B cell (primary cell): ENCODE measurements at regions not wholly inside any gene's neighbourhood (a gene's known extent, or its start where the extent isn't known, plus 50 kb on each side); places are given as distances from the start of the nearest gene placed in this dataset.

Experiments
- ATAC-seq: fragments of 200-7000 bp; cut with Tn5 transposase; one replicate; pipeline ENCODE4 v1.10.0; 2021; ENCODE audit warnings: low read depth, mild to moderate bottlenecking, moderate number of reproducible peaks, moderate library complexity
- CTCF ChIA-PET: fragments of 350-600 bp; sonication (Branson Sonifier 250); formaldehyde crosslinking; loops from one replicate; lab custom pipeline; 2021; ENCODE audit warnings: antibody characterized with exemption, inconsistent platforms; lab: Charles Lee
- POLR2A ChIA-PET: fragments of 350-600 bp; sonication (Branson Sonifier 250); formaldehyde crosslinking; loops from one replicate; lab custom pipeline; 2021; ENCODE audit warnings: antibody characterized with exemption; lab: Charles Lee
- DNase-seq: peaks from one replicate; pipeline ENCODE4 v3.0.0; 2013
- H2AFZ ChIP-seq: 2 replicates; pipeline ENCODE4 v1.6.1; 2012; ENCODE audit warnings: mild to moderate bottlenecking, low read depth, low read length; ENCODE audit not compliant: insufficient read depth, poor library complexity, severe bottlenecking
- H3K27ac ChIP-seq, 2 donors: 1 replicate in 1 of 2; 2 replicates in 1 of 2; pipeline ENCODE4 v1.5.1; 2012 to 2013; ENCODE audit warnings: low read length in 2 of 2, mild to moderate bottlenecking in 2 of 2, moderate library complexity in 1 of 2
- H3K27me3 ChIP-seq, 4 experiments: fragments of 200-600 bp in 1 of 4; sonication (generic) in 1 of 4; replicated peaks in 1 of 4; 1 replicate in 2 of 4; 2 replicates in 2 of 4; pipeline versions ENCODE4 v1.6.1 to v1.7.0; 2013 to 2016; ENCODE audit warnings: low read length in 3 of 4, mild to moderate bottlenecking in 2 of 4, mixed read lengths in 1 of 4, moderate library complexity in 1 of 4; ENCODE audit not compliant: insufficient read depth in 4 of 4, control insufficient read depth in 3 of 4; ENCODE audit errors: control extremely low read depth in 1 of 4
- H3K36me3 ChIP-seq, 2 experiments: replicated peaks in 1 of 2; 1 replicate in 1 of 2; 2 replicates in 1 of 2; pipeline versions ENCODE4 v1.6.1 to v1.7.1; 2013; ENCODE audit warnings: low read length in 1 of 2; ENCODE audit not compliant: insufficient read depth in 2 of 2, control insufficient read depth in 1 of 2; ENCODE audit errors: control extremely low read depth in 1 of 2, extremely low read depth in 1 of 2
- H3K4me1 ChIP-seq, 2 donors: fragments of 200-600 bp in 1 of 2; sonication (generic) in 1 of 2; 1 replicate in 1 of 2; 2 replicates in 1 of 2; pipeline versions ENCODE4 v1.5.1 to v1.6.1; 2013 to 2017; ENCODE audit warnings: low read length in 2 of 2; ENCODE audit not compliant: control insufficient read depth in 2 of 2, insufficient read depth in 2 of 2
- H3K4me2 ChIP-seq: replicated peaks from 2 replicates; pipeline ENCODE3; 2012; ENCODE audit warnings: mild to moderate bottlenecking, low read depth, low read length; ENCODE audit not compliant: poor library complexity, severe bottlenecking
- H3K4me3 ChIP-seq, 5 experiments: fragments of 200-600 bp in 1 of 5; sonication (generic) in 1 of 5; 1 replicate in 3 of 5; 2 replicates in 2 of 5; pipeline versions ENCODE4 v1.5.1 to v1.7.0; 2011 to 2016; ENCODE audit warnings: low read length in 4 of 5, mild to moderate bottlenecking in 4 of 5, low read depth in 2 of 5, control low read depth in 1 of 5, moderate library complexity in 1 of 5; ENCODE audit not compliant: insufficient read depth in 1 of 5; ENCODE audit errors: control extremely low read depth in 1 of 5, extremely low read depth in 1 of 5
- H3K79me2 ChIP-seq: fragments of 200-600 bp; sonication (generic); one replicate; pipeline ENCODE4 v1.6.0; 2016; ENCODE audit warnings: low read length; ENCODE audit not compliant: control insufficient read depth, insufficient read depth
- H3K9ac ChIP-seq: fragments of 200-600 bp; sonication (generic); 2 replicates; pipeline ENCODE4 v1.6.1; 2017; ENCODE audit warnings: mild to moderate bottlenecking, low read length, moderate library complexity
- H3K9me3 ChIP-seq, 3 donors: one replicate each; pipeline versions ENCODE4 v1.6.1 to v1.7.1; 2013; ENCODE audit warnings: low read length in 2 of 3; ENCODE audit not compliant: control insufficient read depth in 2 of 3, insufficient read depth in 1 of 3; ENCODE audit errors: control extremely low read depth in 1 of 3
- H4K20me1 ChIP-seq: 2 replicates; pipeline ENCODE4 v1.6.0; 2012; ENCODE audit warnings: mild to moderate bottlenecking, low read length; ENCODE audit not compliant: insufficient read depth, control insufficient read depth, poor library complexity, severe bottlenecking
- H3K27ac Mint-ChIP-seq: one replicate; pipeline ENCODE4 v1.8.0; 2021; ENCODE audit warnings: mixed read lengths
- H3K27me3 Mint-ChIP-seq: one replicate; pipeline ENCODE4 v1.8.0; 2021; ENCODE audit warnings: mixed read lengths
- H3K4me1 Mint-ChIP-seq: one replicate; pipeline ENCODE4 v1.8.0; 2021; ENCODE audit warnings: mixed read lengths
- H3K4me3 Mint-ChIP-seq: one replicate; pipeline ENCODE4 v1.8.0; 2021; ENCODE audit warnings: mixed read lengths
- H3K9me3 Mint-ChIP-seq: one replicate; pipeline ENCODE4 v1.8.0; 2022; ENCODE audit warnings: mixed read lengths; ENCODE audit not compliant: insufficient read depth
- EZH2 ChIP-seq: IDR thresholded peaks from 2 replicates; pipeline ENCODE4 v1.6.1; 2012; ENCODE audit warnings: borderline replicate concordance, low read depth, mild to moderate bottlenecking, moderate library complexity, low read length; ENCODE audit not compliant: insufficient read depth, poor library complexity, severe bottlenecking
- WGBS: methylation state at CpG from one replicate; pipeline ENCODE4 v1.1.5; 2013; ENCODE audit warnings: missing lambda C conversion rate; ENCODE audit not compliant: insufficient coverage; 5-methylcytosine and 5-hydroxymethylcytosine counted together
- intact Hi-C: fragments of 100-400 bp; cut with micrococcal nuclease; formaldehyde crosslinking; loops from one replicate; pipeline ENCODE4 v1.10.0; 2022
- TF ChIP-seq, protein P1 (sequence below): fragments of 200-600 bp; IDR thresholded peaks from one replicate; pipeline ENCODE4 v1.8.0; 2022; ENCODE audit warnings: antibody characterized with exemption, mild to moderate bottlenecking

DNA sequence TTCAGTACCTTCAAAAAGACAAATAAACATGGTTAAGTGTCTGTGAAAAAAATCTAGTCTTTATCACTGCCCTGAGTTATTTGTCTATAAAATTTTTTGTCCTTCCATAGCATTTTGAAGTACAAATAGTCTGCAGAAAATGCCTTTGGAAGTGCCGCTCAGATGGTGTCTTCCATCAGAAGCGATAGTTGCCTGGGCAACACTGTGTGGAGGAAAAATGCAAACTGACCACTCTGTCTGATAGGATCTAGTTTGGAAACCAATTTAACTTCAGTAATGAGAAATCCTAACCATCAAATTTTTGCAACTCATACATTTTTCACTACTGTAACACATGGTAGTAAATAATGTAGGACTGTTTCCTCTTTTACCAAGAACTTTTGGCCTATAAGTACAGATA, 449.9 kb downstream of the PRELID2 start:
- no peak overlapping the region for H3K9ac ChIP-seq
- WGBS = 100% methylated on average over 2 of the region's 2 CpGs
- H4K20me1 ChIP-seq = no peaks in the 10 kb centered on the region
- no peak overlapping the region for H3K27ac ChIP-seq
- ChIA-PET POLR2A (no interaction called here), CTCF (no interaction called here)
- H3K9me3 Mint-ChIP-seq = peaks cover 1% of the 10 kb centered on the region
- no peak overlapping the region for H3K4me2 ChIP-seq
- H3K4me1 Mint-ChIP-seq = no peaks in the 10 kb centered on the region
- H3K4me3 ChIP-seq = no peak overlapping the region
- no peak overlapping the region for H3K4me3 Mint-ChIP-seq
- TF ChIP-seq EZH2 = no peak
- TF ChIP-seq, protein P1, sequence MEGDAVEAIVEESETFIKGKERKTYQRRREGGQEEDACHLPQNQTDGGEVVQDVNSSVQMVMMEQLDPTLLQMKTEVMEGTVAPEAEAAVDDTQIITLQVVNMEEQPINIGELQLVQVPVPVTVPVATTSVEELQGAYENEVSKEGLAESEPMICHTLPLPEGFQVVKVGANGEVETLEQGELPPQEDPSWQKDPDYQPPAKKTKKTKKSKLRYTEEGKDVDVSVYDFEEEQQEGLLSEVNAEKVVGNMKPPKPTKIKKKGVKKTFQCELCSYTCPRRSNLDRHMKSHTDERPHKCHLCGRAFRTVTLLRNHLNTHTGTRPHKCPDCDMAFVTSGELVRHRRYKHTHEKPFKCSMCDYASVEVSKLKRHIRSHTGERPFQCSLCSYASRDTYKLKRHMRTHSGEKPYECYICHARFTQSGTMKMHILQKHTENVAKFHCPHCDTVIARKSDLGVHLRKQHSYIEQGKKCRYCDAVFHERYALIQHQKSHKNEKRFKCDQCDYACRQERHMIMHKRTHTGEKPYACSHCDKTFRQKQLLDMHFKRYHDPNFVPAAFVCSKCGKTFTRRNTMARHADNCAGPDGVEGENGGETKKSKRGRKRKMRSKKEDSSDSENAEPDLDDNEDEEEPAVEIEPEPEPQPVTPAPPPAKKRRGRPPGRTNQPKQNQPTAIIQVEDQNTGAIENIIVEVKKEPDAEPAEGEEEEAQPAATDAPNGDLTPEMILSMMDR = no peak
- H2AFZ ChIP-seq = no peak overlapping the region
- H3K4me1 ChIP-seq = no peaks in the 10 kb centered on the region
- H3K79me2 ChIP-seq = no peaks in the 10 kb centered on the region
- DNase-seq (no peak), ATAC-seq (no peak)
- intact Hi-C loops = no loop called here
- no peaks in the 10 kb centered on the region for H3K9me3 ChIP-seq
- no peak overlapping the region for H3K27ac Mint-ChIP-seq
- no peaks in the 10 kb centered on the region for H3K36me3 ChIP-seq
- no peaks in the 10 kb centered on the region for H3K27me3 ChIP-seq
- no peaks in the 10 kb centered on the region for H3K27me3 Mint-ChIP-seq

DNA sequence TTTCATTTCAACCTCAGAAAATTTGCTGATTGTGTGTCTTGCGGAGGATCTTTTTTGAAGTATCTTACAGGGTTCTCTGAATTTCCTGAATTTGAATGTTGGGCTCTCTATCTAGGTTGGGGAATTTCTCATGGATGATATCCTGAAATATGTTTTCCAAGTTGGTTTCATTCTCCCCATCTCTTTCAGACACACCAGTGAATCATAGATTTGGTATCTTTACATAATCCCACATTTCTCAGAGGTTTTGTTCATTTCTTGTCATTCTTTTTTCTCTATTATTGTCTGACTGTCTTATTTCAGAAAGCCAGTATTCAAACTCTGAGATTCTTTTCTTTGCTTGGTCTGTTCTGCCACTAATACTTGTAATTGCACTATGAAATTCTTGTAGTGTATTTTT, 456.9 kb downstream of the PRELID2 start:
- Histone ChIP-seq H2AFZ (no peak overlapping the region), H3K79me2 (no peaks in the 10 kb centered on the region), H3K27me3 (no peaks in the 10 kb centered on the region), H4K20me1 (no peaks in the 10 kb centered on the region), H3K36me3 (no peaks in the 10 kb centered on the region), H3K4me3 (no peak overlapping the region), H3K4me2 (no peak overlapping the region), H3K9me3 (peaks cover 3 to 18% (median 11%) of the 10 kb centered on the region in 3 donors), H3K27ac (no peak overlapping the region), H3K9ac (no peak overlapping the region), H3K4me1 (no peaks in the 10 kb centered on the region)
- intact Hi-C loops = no loop called here
- Mint-ChIP-seq H3K27ac (no peak overlapping the region), H3K27me3 (no peaks in the 10 kb centered on the region), H3K4me3 (no peak overlapping the region), H3K9me3 (peaks cover 5% of the 10 kb centered on the region), H3K4me1 (no peaks in the 10 kb centered on the region)
- ChIA-PET CTCF (no interaction called here), POLR2A (no interaction called here)
- TF ChIP-seq, protein P1 = no peak
- TF ChIP-seq EZH2 = no peak
- no peak for DNase-seq
- no peak for ATAC-seq
- WGBS = no CpG with 5 or more reads among the region's 1 CpG
